OCI-LY1 (cell line): ENCODE measurements at regions not wholly inside any gene's neighbourhood (a gene's known extent, or its start where the extent isn't known, plus 50 kb on each side); places are given as distances from the start of the nearest gene placed in this dataset.
"Not testable (repeated sequence)": the region's sequence is repeated elsewhere in the genome, so short reads cannot be mapped to it uniquely, and the experiment has no call there.

Experiments
- CTCF ChIP-seq: fragments of 200-600 bp; sonication (generic), shearing (Covaris generic); IDR thresholded peaks from 2 replicates; pipeline ENCODE4 v1.5.1; 2017; ENCODE audit warnings: mild to moderate bottlenecking, antibody characterized with exemption, low read length, moderate library complexity, mixed read lengths
- EZH2 ChIP-seq: fragments of 200-600 bp; sonication (generic), shearing (Covaris generic); IDR thresholded peaks from 2 replicates; pipeline ENCODE4 v1.8.0; 2017; ENCODE audit warnings: borderline replicate concordance, mixed run types, mild to moderate bottlenecking, antibody characterized with exemption, low read length, moderate library complexity, mixed read lengths

DNA sequence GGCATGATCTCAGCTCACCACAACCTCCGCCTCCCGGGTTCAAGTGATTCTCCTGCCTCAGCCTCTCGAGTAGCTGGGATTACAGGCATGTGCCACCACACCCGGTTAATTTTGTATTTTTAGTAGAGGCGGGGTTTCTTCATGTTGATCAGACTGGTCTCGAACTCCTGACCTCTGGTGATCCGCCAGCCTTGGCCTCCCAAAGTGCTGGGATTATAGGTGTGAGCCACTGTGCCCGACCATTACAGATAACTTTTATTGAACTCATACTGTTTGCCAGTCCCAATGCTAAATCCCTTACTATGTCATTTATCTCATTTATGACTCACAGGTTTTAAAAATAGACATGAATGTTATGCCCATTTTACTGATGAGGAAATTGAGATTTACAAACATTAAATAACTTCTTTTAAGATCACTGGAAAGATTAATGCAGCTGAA, 193.9 kb upstream of the ZNF217 start:
- TF ChIP-seq CTCF, EZH2: not testable (repeated sequence)
